BLaER1 (cell line): ENCODE measurements at regions not wholly inside any gene's neighbourhood (a gene's known extent, or its start where the extent isn't known, plus 50 kb on each side); places are given as distances from the start of the nearest gene placed in this dataset.
"Not testable (repeated sequence)": the region's sequence is repeated elsewhere in the genome, so short reads cannot be mapped to it uniquely, and the experiment has no call there.

Source experiments
- H3K27ac ChIP-seq: shearing (Covaris generic); formaldehyde crosslinking; 2 replicates; pipeline ENCODE4 v1.8.1; 2022
- H3K27me3 ChIP-seq: shearing (Covaris generic); formaldehyde crosslinking; 2 replicates; pipeline ENCODE4 v1.8.1; 2022
- H3K36me3 ChIP-seq: shearing (Covaris generic); formaldehyde crosslinking; 2 replicates; pipeline ENCODE4 v1.8.1; 2022
- H3K4me1 ChIP-seq: shearing (Covaris generic); formaldehyde crosslinking; 2 replicates; pipeline ENCODE4 v1.8.1; 2022
- H3K4me2 ChIP-seq: shearing (Covaris generic); formaldehyde crosslinking; 2 replicates; pipeline ENCODE4 v1.8.1; 2022
- H3K4me3 ChIP-seq: shearing (Covaris generic); formaldehyde crosslinking; 2 replicates; pipeline ENCODE4 v1.8.1; 2022
- H3K9ac ChIP-seq: shearing (Covaris generic); formaldehyde crosslinking; 2 replicates; pipeline ENCODE4 v1.8.1; 2022
- H3K9me3 ChIP-seq: shearing (Covaris generic); formaldehyde crosslinking; 2 replicates; pipeline ENCODE4 v1.8.1; 2022
- H4K20me1 ChIP-seq: shearing (Covaris generic); formaldehyde crosslinking; 2 replicates; pipeline ENCODE4 v1.8.1; 2022
- Cebpa-rat ChIP-seq: shearing (Covaris generic); IDR thresholded peaks from 2 replicates; pipeline ENCODE4 v1.8.1; 2022

GRCh38 chr4:13793020-13793710 is 165.6 kb upstream of the BOD1L1 start:
- Histone ChIP-seq H3K9me3 (no peaks in the 10 kb centered on the region), H3K9ac (no peak overlapping the region), H3K27ac (no peak overlapping the region), H3K27me3 (no peaks in the 10 kb centered on the region), H3K4me2 (no peak overlapping the region), H3K36me3 (no peaks in the 10 kb centered on the region), H3K4me3 (no peak overlapping the region), H3K4me1 (no peaks in the 10 kb centered on the region), H4K20me1 (no peaks in the 10 kb centered on the region)
- no peak for TF ChIP-seq Cebpa-rat

GRCh38 chr4:13794819-13795565 is 167.5 kb upstream of the BOD1L1 start:
- no peak overlapping the region for H3K4me2 ChIP-seq
- no peaks in the 10 kb centered on the region for H4K20me1 ChIP-seq
- no peak overlapping the region for H3K9ac ChIP-seq
- no peaks in the 10 kb centered on the region for H3K4me1 ChIP-seq
- no peaks in the 10 kb centered on the region for H3K27me3 ChIP-seq
- no peak for TF ChIP-seq Cebpa-rat
- no peak overlapping the region for H3K27ac ChIP-seq
- H3K9me3 ChIP-seq = no peaks in the 10 kb centered on the region
- H3K36me3 ChIP-seq = no peaks in the 10 kb centered on the region
- H3K4me3 ChIP-seq = no peak overlapping the region

- Histone ChIP-seq H3K4me1 (no peaks in the 10 kb centered on the region), H3K27me3 (no peaks in the 10 kb centered on the region)
- TF ChIP-seq Cebpa-rat = no peak
Observed at GRCh38 chr4:13797061-13797460, 169.5 kb upstream of the BOD1L1 start.

GRCh38 chr4:13815231-13815630 is 187.7 kb upstream of the BOD1L1 start:
- no peaks in the 10 kb centered on the region for H4K20me1 ChIP-seq
- no peaks in the 10 kb centered on the region for H3K27me3 ChIP-seq
- no peaks in the 10 kb centered on the region for H3K4me1 ChIP-seq
- no peak overlapping the region for H3K27ac ChIP-seq
- TF ChIP-seq Cebpa-rat = no peak
- no peak overlapping the region for H3K9ac ChIP-seq
- H3K9me3 ChIP-seq = no peaks in the 10 kb centered on the region
- H3K36me3 ChIP-seq = no peaks in the 10 kb centered on the region
- H3K4me2 ChIP-seq = no peak overlapping the region
- no peak overlapping the region for H3K4me3 ChIP-seq

More at GRCh38 chr4:13797061-13797460, 169.5 kb upstream of the BOD1L1 start:
- H3K9ac ChIP-seq = no peak overlapping the region
- H3K9me3 ChIP-seq = no peaks in the 10 kb centered on the region
- no peak overlapping the region for H3K4me3 ChIP-seq
- no peak overlapping the region for H3K4me2 ChIP-seq
- no peaks in the 10 kb centered on the region for H4K20me1 ChIP-seq
- no peaks in the 10 kb centered on the region for H3K36me3 ChIP-seq
- no peak overlapping the region for H3K27ac ChIP-seq

GRCh38 chr4:13816472-13816871 is 188.9 kb upstream of the BOD1L1 start:
- TF ChIP-seq Cebpa-rat = no peak
- no peak overlapping the region for H3K4me2 ChIP-seq
- no peak overlapping the region for H3K9ac ChIP-seq
- H3K27ac ChIP-seq = no peak overlapping the region
- no peaks in the 10 kb centered on the region for H3K9me3 ChIP-seq
- no peaks in the 10 kb centered on the region for H3K4me1 ChIP-seq
- H3K27me3 ChIP-seq = no peaks in the 10 kb centered on the region
- no peaks in the 10 kb centered on the region for H3K36me3 ChIP-seq
- H3K4me3 ChIP-seq = no peak overlapping the region
- no peaks in the 10 kb centered on the region for H4K20me1 ChIP-seq

GRCh38 chr4:13821522-13821921 is 194.0 kb upstream of the BOD1L1 start:
- TF ChIP-seq Cebpa-rat = no peak
- no peaks in the 10 kb centered on the region for H3K4me1 ChIP-seq
- H4K20me1 ChIP-seq = no peaks in the 10 kb centered on the region
- H3K4me2 ChIP-seq = no peak overlapping the region
- no peaks in the 10 kb centered on the region for H3K27me3 ChIP-seq
- H3K36me3 ChIP-seq = no peaks in the 10 kb centered on the region
- peaks cover 41% of the 10 kb centered on the region for H3K9me3 ChIP-seq
- no peak overlapping the region for H3K27ac ChIP-seq
- H3K9ac ChIP-seq = no peak overlapping the region
- no peak overlapping the region for H3K4me3 ChIP-seq

- H3K9me3 ChIP-seq = peaks cover 48% of the 10 kb centered on the region
- not testable (repeated sequence) for H3K4me1 ChIP-seq, H3K9ac ChIP-seq, H3K27ac ChIP-seq, H3K36me3 ChIP-seq, H3K4me2 ChIP-seq, H3K4me3 ChIP-seq, H4K20me1 ChIP-seq, H3K27me3 ChIP-seq
Observed at GRCh38 chr4:13825822-13826221, 198.3 kb upstream of the BOD1L1 start.

GRCh38 chr4:13829457-13829856 is 201.9 kb upstream of the BOD1L1 start:
- Histone ChIP-seq H3K36me3 (no peaks in the 10 kb centered on the region), H3K9me3 (peaks cover 28% of the 10 kb centered on the region), H4K20me1 (no peaks in the 10 kb centered on the region), H3K9ac (no peak overlapping the region), H3K4me2 (no peak overlapping the region), H3K27ac (no peak overlapping the region), H3K4me1 (no peaks in the 10 kb centered on the region), H3K4me3 (no peak overlapping the region), H3K27me3 (no peaks in the 10 kb centered on the region)
- no peak for TF ChIP-seq Cebpa-rat

- no peak for TF ChIP-seq Cebpa-rat
- peaks cover 18% of the 10 kb centered on the region for H3K9me3 ChIP-seq
- H3K4me1 ChIP-seq = no peaks in the 10 kb centered on the region
- H3K4me3 ChIP-seq = no peak overlapping the region
- no peaks in the 10 kb centered on the region for H3K27me3 ChIP-seq
- no peak overlapping the region for H3K4me2 ChIP-seq
- H3K9ac ChIP-seq = no peak overlapping the region
- H3K36me3 ChIP-seq = no peaks in the 10 kb centered on the region
- H3K27ac ChIP-seq = no peak overlapping the region
- no peaks in the 10 kb centered on the region for H4K20me1 ChIP-seq
Observed at GRCh38 chr4:13830449-13830848, 202.9 kb upstream of the BOD1L1 start.

- no peak for TF ChIP-seq Cebpa-rat
- Histone ChIP-seq H3K27me3 (no peaks in the 10 kb centered on the region), H3K9ac (no peak overlapping the region), H3K4me3 (no peak overlapping the region), H3K4me2 (no peak overlapping the region), H4K20me1 (no peaks in the 10 kb centered on the region), H3K9me3 (no peaks in the 10 kb centered on the region), H3K4me1 (no peaks in the 10 kb centered on the region), H3K27ac (no peak overlapping the region), H3K36me3 (no peaks in the 10 kb centered on the region)
Observed at GRCh38 chr4:13833171-13833804, 205.8 kb upstream of the BOD1L1 start.
